HepG2 (cell line): ENCODE measurements at regions not wholly inside any gene's neighbourhood (a gene's known extent, or its start where the extent isn't known, plus 50 kb on each side); places are given as distances from the start of the nearest gene placed in this dataset.

Source experiments
- ATAC-seq: fragments of 200-7000 bp; cut with Tn5 transposase; 3 replicates; pipeline ENCODE4 v1.9.1; 2020; ENCODE audit warnings: mild to moderate bottlenecking, moderate library complexity
- BruUV-seq: library from RNA; stranded (reverse); fragments of 400-500 nt; replicated peaks from 2 replicates; lab custom pipeline; 2021; lab: Mats Ljungman, UMichigan
- CTCF ChIA-PET: fragments of 300-600 bp; formaldehyde crosslinking; extraction: SDS; loops from one replicate; lab custom pipeline; 2021; ENCODE audit warnings: low total read pairs, inconsistent platforms, low intra/inter-chr PET ratio; lab: Yijun Ruan, JAX
- POLR2A ChIA-PET: fragments of 350-600 bp; sonication (Branson Sonifier 250); formaldehyde crosslinking; loops from one replicate; lab custom pipeline; 2020; ENCODE audit warnings: antibody characterized with exemption, inconsistent platforms; lab: Yijun Ruan, JAX
- DNase-seq: peaks from one replicate; pipeline ENCODE4 v3.0.0-alpha.2; 2015; ENCODE audit warnings: low spot score
- FAIRE-seq: peaks from 3 replicates; lab custom pipeline; 2011; peaks lifted over from hg19 to GRCh38; lab: Jason Lieb, UNC
- H2AFZ ChIP-seq: one replicate; pipeline ENCODE4 v1.6.1; 2011; ENCODE audit warnings: low read length, inconsistent platforms
- H3K27ac ChIP-seq: fragments of 300-600 bp; 3 replicates; pipeline ENCODE4 v1.8.0; 2011; ENCODE audit warnings: mixed run types, mild to moderate bottlenecking, mixed read lengths, low read length, inconsistent platforms; ENCODE audit not compliant: insufficient read depth; ENCODE audit errors: extremely low read length
- H3K27me3 ChIP-seq, 2 experiments: fragments of 200-600 bp in 1 of 2; 2 replicates in 1 of 2; 3 replicates in 1 of 2; pipeline versions ENCODE4 v1.6.0 to v1.8.0; 2011; ENCODE audit warnings: low read length in 2 of 2, mild to moderate bottlenecking in 2 of 2, moderate library complexity in 2 of 2, inconsistent platforms in 1 of 2; ENCODE audit not compliant: insufficient read depth in 2 of 2, control insufficient read depth in 1 of 2
- H3K36me3 ChIP-seq, 2 experiments: fragments of 200-600 bp in 1 of 2; replicated peaks in 1 of 2; 2 replicates in 1 of 2; 3 replicates in 1 of 2; pipeline versions ENCODE4 v1.5.1 to v1.8.0; 2011; ENCODE audit warnings: low read length in 2 of 2, inconsistent platforms in 1 of 2; ENCODE audit not compliant: insufficient read depth in 2 of 2, control insufficient read depth in 1 of 2
- H3K4me1 ChIP-seq: 2 replicates; pipeline ENCODE4 v1.5.1; 2012; ENCODE audit warnings: low read length, inconsistent platforms; ENCODE audit not compliant: insufficient read depth
- H3K4me2 ChIP-seq: 2 replicates; pipeline ENCODE4 v1.6.0; 2011; ENCODE audit warnings: low read depth, low read length, inconsistent platforms
- H3K4me3 ChIP-seq, 3 experiments: fragments of 200-600 bp in 1 of 3; sonication (generic), shearing (Covaris generic) in 1 of 3; replicated peaks in 1 of 3; 2 replicates each; pipeline ENCODE4 v1.5.1; 2011 to 2016; ENCODE audit warnings: low read length in 3 of 3, inconsistent platforms in 2 of 3, low read depth in 2 of 3, mild to moderate bottlenecking in 2 of 3, control low read depth in 1 of 3, mixed read lengths in 1 of 3; ENCODE audit not compliant: insufficient read depth in 1 of 3
- H3K79me2 ChIP-seq: one replicate; pipeline ENCODE4 v1.6.1; 2011; ENCODE audit warnings: low read length, inconsistent platforms; ENCODE audit not compliant: insufficient read depth
- H3K9ac ChIP-seq: 2 replicates; pipeline ENCODE4 v1.6.0; 2011; ENCODE audit warnings: mild to moderate bottlenecking, low read depth, low read length, inconsistent platforms; ENCODE audit not compliant: insufficient read depth
- H3K9me3 ChIP-seq: 2 replicates; pipeline ENCODE4 v1.5.1; 2012; ENCODE audit warnings: mild to moderate bottlenecking, low read length
- H4K20me1 ChIP-seq: 2 replicates; pipeline ENCODE4 v1.6.0; 2011; ENCODE audit warnings: inconsistent platforms, mild to moderate bottlenecking, low read length, moderate library complexity; ENCODE audit not compliant: insufficient read depth
- BCL6 ChIP-seq: IDR thresholded peaks from 2 replicates; pipeline ENCODE4 v1.6.1; 2016; ENCODE audit warnings: missing genetic modification reagents, missing compliant biosample characterization
- CEBPB ChIP-seq: IDR thresholded peaks from 2 replicates; pipeline ENCODE4 v1.6.1; 2011; ENCODE audit warnings: low read depth, low read length, improper control_type of control experiment, borderline replicate concordance
- CEBPG ChIP-seq: IDR thresholded peaks from 2 replicates; pipeline ENCODE4 v1.6.1; 2016
- FOXA1 ChIP-seq, 2 experiments: fragments of 450-650 bp in 1 of 2; sonication (generic) in 1 of 2; formaldehyde crosslinking in 1 of 2; IDR thresholded peaks; 2 replicates each; pipeline versions ENCODE4 v1.4.0 to v1.6.1; 2016 to 2020; ENCODE audit warnings: missing genetic modification reagents in 1 of 2
- HNF1A ChIP-seq, 2 experiments: sonication (generic) in 1 of 2; formaldehyde crosslinking in 1 of 2; IDR thresholded peaks; 2 replicates each; pipeline versions ENCODE4 v1.4.0 to v1.6.1; 2016 to 2020; ENCODE audit warnings: borderline replicate concordance in 1 of 2, low read depth in 1 of 2, mild to moderate bottlenecking in 1 of 2, missing genetic modification reagents in 1 of 2
- KLF16 ChIP-seq, 2 experiments: sonication (generic) in 1 of 2; formaldehyde crosslinking in 1 of 2; IDR thresholded peaks; 2 replicates each; pipeline versions ENCODE4 v1.6.1 to v1.8.0; 2016 to 2023; ENCODE audit warnings: missing genetic modification reagents in 2 of 2, missing compliant biosample characterization in 1 of 2
- MTA3 ChIP-seq: sonication (generic); formaldehyde crosslinking; IDR thresholded peaks from 2 replicates; pipeline ENCODE4 v1.4.0; 2020; ENCODE audit warnings: missing genetic modification reagents
- NCOA1 ChIP-seq: sonication (generic); formaldehyde crosslinking; IDR thresholded peaks from 2 replicates; pipeline ENCODE4 v1.9.0; 2021; ENCODE audit warnings: missing genetic modification reagents
- XRCC5 ChIP-seq: fragments of 200-400 bp; formaldehyde crosslinking; optimal IDR thresholded peaks from 2 replicates; pipeline ENCODE3; 2017; ENCODE audit warnings: mild to moderate bottlenecking, low read length
- ZFP36 ChIP-seq: fragments of 150-350 bp; IDR thresholded peaks from 2 replicates; pipeline ENCODE4 v1.6.1; 2018; ENCODE audit warnings: borderline replicate concordance, low read length, low read depth; ENCODE audit not compliant: partially characterized antibody
- ZFX ChIP-seq: sonication (generic); formaldehyde crosslinking; IDR thresholded peaks from 2 replicates; pipeline ENCODE4 v1.4.0; 2020; ENCODE audit warnings: mild to moderate bottlenecking, low read depth, missing genetic modification reagents, moderate library complexity
- ZNF574 ChIP-seq: sonication (generic); formaldehyde crosslinking; IDR thresholded peaks from 2 replicates; pipeline ENCODE4 v1.4.0; 2020; ENCODE audit warnings: missing genetic modification reagents
- ZNF781 ChIP-seq: sonication (generic); formaldehyde crosslinking; IDR thresholded peaks from 2 replicates; pipeline ENCODE4 v1.5.1; 2020; ENCODE audit warnings: borderline replicate concordance, mild to moderate bottlenecking, missing genetic modification reagents; ENCODE audit errors: not compliant biosample characterization
- WGBS: methylation state at CpG from one replicate; pipeline ENCODE4 v1.1.6; 2017; ENCODE audit warnings: low lambda C conversion rate; 5-methylcytosine and 5-hydroxymethylcytosine counted together
- in situ Hi-C: cut with HindIII; loops from 2 replicates; pipeline ENCODE4 v1.10.0; 2017; ENCODE audit warnings: low pct_unique_long_range_greater_than_20kb; ENCODE audit not compliant: extremely low pct_ligation_motif_present
- intact Hi-C: fragments of 100-400 bp; cut with micrococcal nuclease; formaldehyde crosslinking; loops from one replicate; pipeline ENCODE4 v1.10.0; 2022; ENCODE audit not compliant: unreplicated experiment

GRCh38 chr11:30730011-30730410 is 143.9 kb upstream of the MPPED2 start (continued):
- TF ChIP-seq ZNF574 (no peak), XRCC5 (no peak), ZNF781 (CRISPR knock-in tag) (no peak), BCL6 (CRISPR knock-in tag) (no peak)

GRCh38 chr11:30729187-30729713 is 143.1 kb upstream of the MPPED2 start:
- Histone ChIP-seq H2AFZ (no peak overlapping the region), H3K79me2 (no peaks in the 10 kb centered on the region), H3K27me3 (no peaks in the 10 kb centered on the region), H3K4me1 (no peaks in the 10 kb centered on the region), H3K9ac (no peak overlapping the region), H4K20me1 (no peaks in the 10 kb centered on the region), H3K4me3 (no peak overlapping the region), H3K9me3 (no peaks in the 10 kb centered on the region), H3K4me2 (no peak overlapping the region), H3K36me3 (no peaks in the 10 kb centered on the region), H3K27ac (no peak overlapping the region)
- ATAC-seq, result no peak
- no TSS peak for BruUV-seq
- FAIRE-seq, result no peak
- in situ Hi-C loops, result no loop called here
- DNase-seq, result no peak
- ChIA-PET CTCF (no interaction called here), POLR2A (no interaction called here)
- intact Hi-C loops, result no loop called here
- WGBS, result 0% methylated on average over 1 of the region's 1 CpG
- TF ChIP-seq ZFX (no peak), ZFP36 (no peak), CEBPB (no peak), HNF1A (IDR thresholded peaks at IDR 0.05; ENCODE audit: low read depth) (no peak), HNF1A (CRISPR knock-in tag; IDR thresholded peaks at IDR 0.05; ENCODE audit: borderline replicate concordance) (no peak), MTA3 (CRISPR knock-in tag) (no peak), NCOA1 (CRISPR knock-in tag) (no peak), KLF16 (CRISPR knock-in tag; IDR thresholded peaks at IDR 0.05) (no peak), FOXA1 (IDR thresholded peaks at IDR 0.05) (no peak), FOXA1 (CRISPR knock-in tag; IDR thresholded peaks at IDR 0.05) (no peak), CEBPG (CRISPR knock-in tag) (no peak)
